ENCODE measurements at regions not wholly inside any gene's neighbourhood (a gene's known extent, or its start where the extent isn't known, plus 50 kb on each side); places are given as distances from the start of the nearest gene placed in this dataset.

DNA sequence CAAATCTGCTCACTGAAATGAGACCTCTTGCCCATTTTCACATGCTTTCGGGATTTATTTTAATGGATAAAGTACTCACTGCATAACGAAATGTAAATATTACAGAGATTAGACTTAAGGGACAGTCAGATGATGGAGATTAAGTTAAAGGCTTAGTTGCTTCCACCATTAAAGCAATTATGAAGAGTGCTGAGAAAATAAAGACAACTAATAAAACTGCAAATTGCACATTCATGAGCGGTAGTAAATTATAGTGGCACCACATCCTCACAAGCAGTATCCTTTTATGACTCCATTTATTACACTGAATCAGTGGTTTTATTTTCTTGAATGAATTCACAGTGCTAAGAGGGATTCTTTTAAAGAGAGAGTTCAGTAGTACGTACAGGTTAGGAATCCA is 76.2 kb upstream of the TMED7 start:
- TF ChIP-seq EZH2phosphoT487 (IDR thresholded peaks at IDR 0.05; ENCODE audit: insufficient read depth, low read depth) (no peak), EZH2 (IDR thresholded peaks at IDR 0.05; ENCODE audit: insufficient read depth, poor library complexity, severe bottlenecking) (no peak)
